ENCODE measurements at regions not wholly inside any gene's neighbourhood (a gene's known extent, or its start where the extent isn't known, plus 50 kb on each side); places are given as distances from the start of the nearest gene placed in this dataset.

- Mint-ChIP-seq H3K36me3 (peaks cover 18% of the 10 kb centered on the region), H3K27me3 (peaks cover 7% of the 10 kb centered on the region), H3K9me3 (no peaks in the 10 kb centered on the region), H3K27ac (peak overlapping the region; percentile 100), H3K4me1 (ENCODE audit: low read depth) (peaks cover 39% of the 10 kb centered on the region), H3K4me3 (peak overlapping the region; percentile 99)
- peak; percentile 65 for DNase-seq
- CTCF ChIA-PET, result interaction anchor here (0.7 to 5.9 kb wide), 11 partner anchors 12 to 1238 kb away, joined by 3 to 51 read pairs (median 6); partner anchors contain the start of gene TRIM13
- intact Hi-C loops (cut with micrococcal nuclease), result loop anchor here (5.0 to 10.0 kb wide), 4 partner anchors 346 to 1501 kb away; partner anchors contain the start of genes CAB39L, SETDB2 and WDFY2
- POLR2A ChIA-PET, result interaction anchor here (0.5 to 6.3 kb wide), 14 partner anchors 13 to 831 kb away, joined by 3 to 132 read pairs (median 3); partner anchors contain the start of genes SPRYD7 and TRIM13
Observed at GRCh38 chr13:50080911-50081678, 65.9 kb downstream of the KCNRG start.

- CTCF ChIA-PET, result interaction anchor here (0.6 to 5.9 kb wide), 13 partner anchors 13 to 1340 kb away, joined by 3 to 51 read pairs (median 4); partner anchors contain the start of genes SPRYD7 and TRIM13
- no peaks in the 10 kb centered on the region for H3K9me3 Mint-ChIP-seq
- POLR2A ChIA-PET, result interaction anchor here (0.7 to 6.3 kb wide), 9 partner anchors 13 to 285 kb away, joined by 3 to 132 read pairs (median 4); partner anchors contain the start of genes SPRYD7 and TRIM13
- H3K36me3 Mint-ChIP-seq, result peaks cover 15% of the 10 kb centered on the region
- H3K4me1 Mint-ChIP-seq (ENCODE audit: low read depth), result peaks cover 41% of the 10 kb centered on the region
- peak overlapping the region; percentile 100 for H3K27ac Mint-ChIP-seq
- peaks cover 4% of the 10 kb centered on the region for H3K27me3 Mint-ChIP-seq
- DNase-seq, result peak; percentile 99
- H3K4me3 Mint-ChIP-seq, result peak overlapping the region; percentile 99
- intact Hi-C loops (cut with micrococcal nuclease), result loop anchor here (1.0 to 10.0 kb wide), 14 partner anchors 24 to 1500 kb away; partner anchors contain the start of genes CAB39L, KPNA3, SETDB2 and SPRYD7
Observed at GRCh38 chr13:50081679-50082425, 66.6 kb downstream of the KCNRG start.

- Mint-ChIP-seq H3K27ac (peak overlapping the region; percentile 100), H3K9me3 (no peaks in the 10 kb centered on the region), H3K4me1 (ENCODE audit: low read depth) (peaks cover 39% of the 10 kb centered on the region), H3K36me3 (peaks cover 15% of the 10 kb centered on the region), H3K27me3 (peaks cover 4% of the 10 kb centered on the region), H3K4me3 (peak overlapping the region; percentile 99)
- peak; percentile 86 for DNase-seq
- ChIA-PET CTCF (interaction anchor here (0.6 to 5.9 kb wide), 13 partner anchors 12 to 1341 kb away, joined by 3 to 51 read pairs (median 4); partner anchors contain the start of genes SPRYD7 and TRIM13), POLR2A (interaction anchor here (0.5 to 6.3 kb wide), 5 partner anchors 44 to 206 kb away, joined by 3 to 132 read pairs (median 3); partner anchors contain the start of gene TRIM13)
- intact Hi-C loops (cut with micrococcal nuclease), result loop anchor here (1.0 to 10.0 kb wide), 14 partner anchors 24 to 1500 kb away; partner anchors contain the start of genes CAB39L, KPNA3, SETDB2 and SPRYD7
Observed at GRCh38 chr13:50082426-50083281, 67.4 kb downstream of the KCNRG start.

- H3K36me3 Mint-ChIP-seq, result peaks cover 12% of the 10 kb centered on the region
- no peak for DNase-seq
- no peak overlapping the region for H3K27ac Mint-ChIP-seq
- intact Hi-C loops (cut with micrococcal nuclease), result loop anchor here (1.0 to 10.0 kb wide), 2 partner anchors 640 to 716 kb away; partner anchors contain the start of genes CAB39L and SETDB2
- no peaks in the 10 kb centered on the region for H3K9me3 Mint-ChIP-seq
- no peak overlapping the region for H3K4me3 Mint-ChIP-seq
- POLR2A ChIA-PET, result interaction anchor here (0.8 to 1.5 kb wide), 3 partner anchors 10 to 40 kb away, joined by 3 to 4 read pairs (median 3); no protein-coding TSS in a partner anchor
- peaks cover 29% of the 10 kb centered on the region for H3K4me1 Mint-ChIP-seq (ENCODE audit: low read depth)
- H3K27me3 Mint-ChIP-seq, result no peaks in the 10 kb centered on the region
- CTCF ChIA-PET, result interaction anchor here (0.8 to 3.1 kb wide), 23 partner anchors 10 to 827 kb away, joined by 3 to 36 read pairs (median 5); partner anchors contain the start of genes SPRYD7 and TRIM13
Observed at GRCh38 chr13:50085063-50085462, 69.8 kb downstream of the KCNRG start.

GRCh38 chr13:50089633-50090032 is 74.4 kb downstream of the KCNRG start:
- POLR2A ChIA-PET, result interaction anchor here (0.6 kb wide), 1 partner anchor 97 kb away, joined by 3 read pairs; no protein-coding TSS in a partner anchor
- Mint-ChIP-seq H3K4me3 (no peak overlapping the region), H3K4me1 (ENCODE audit: low read depth) (peaks cover 19% of the 10 kb centered on the region), H3K36me3 (no peaks in the 10 kb centered on the region), H3K27ac (no peak overlapping the region), H3K9me3 (no peaks in the 10 kb centered on the region), H3K27me3 (no peaks in the 10 kb centered on the region)
- DNase-seq, result no peak
- CTCF ChIA-PET, result no interaction called here
- intact Hi-C loops (cut with micrococcal nuclease), result loop anchor here (10.0 kb wide), 1 partner anchor 645 kb away; the partner anchor contains the start of genes CAB39L and SETDB2

GRCh38 chr13:50090211-50090610 is 75.0 kb downstream of the KCNRG start:
- H3K4me1 Mint-ChIP-seq (ENCODE audit: low read depth), result peaks cover 14% of the 10 kb centered on the region
- ChIA-PET CTCF (no interaction called here), POLR2A (interaction anchor here (0.6 kb wide), 1 partner anchor 98 kb away, joined by 3 read pairs; no protein-coding TSS in a partner anchor)
- H3K4me3 Mint-ChIP-seq, result no peak overlapping the region
- H3K9me3 Mint-ChIP-seq, result no peaks in the 10 kb centered on the region
- H3K27me3 Mint-ChIP-seq, result no peaks in the 10 kb centered on the region
- DNase-seq, result no peak
- no peak overlapping the region for H3K27ac Mint-ChIP-seq
- intact Hi-C loops (cut with micrococcal nuclease), result no loop called here
- H3K36me3 Mint-ChIP-seq, result no peaks in the 10 kb centered on the region

GRCh38 chr13:50094615-50095293 is 79.5 kb downstream of the KCNRG start:
- CTCF ChIA-PET, result interaction anchor here (0.9 to 1.1 kb wide), 4 partner anchors 9 to 97 kb away, joined by 3 to 5 read pairs (median 4); no protein-coding TSS in a partner anchor
- intact Hi-C loops (cut with micrococcal nuclease), result no loop called here
- Mint-ChIP-seq H3K27ac (no peak overlapping the region), H3K4me3 (no peak overlapping the region), H3K27me3 (no peaks in the 10 kb centered on the region), H3K9me3 (peaks cover 12% of the 10 kb centered on the region), H3K36me3 (peaks cover 17% of the 10 kb centered on the region), H3K4me1 (ENCODE audit: low read depth) (peaks cover 28% of the 10 kb centered on the region)
- POLR2A ChIA-PET, result interaction anchor here (0.6 to 1.9 kb wide), 3 partner anchors 14 to 233 kb away, joined by 3 to 7 read pairs (median 3); no protein-coding TSS in a partner anchor
- DNase-seq, result no peak

GRCh38 chr13:50098693-50099092 is 83.4 kb downstream of the KCNRG start:
- no peaks in the 10 kb centered on the region for H3K27me3 Mint-ChIP-seq
- peaks cover 40% of the 10 kb centered on the region for H3K4me1 Mint-ChIP-seq (ENCODE audit: low read depth)
- H3K27ac Mint-ChIP-seq, result no peak overlapping the region
- CTCF ChIA-PET, result interaction anchor here (0.7 to 1.1 kb wide), 2 partner anchors 230 to 701 kb away, joined by 3 read pairs; no protein-coding TSS in a partner anchor
- POLR2A ChIA-PET, result no interaction called here
- DNase-seq, result no peak
- intact Hi-C loops (cut with micrococcal nuclease), result no loop called here
- peaks cover 17% of the 10 kb centered on the region for H3K36me3 Mint-ChIP-seq
- H3K9me3 Mint-ChIP-seq, result peaks cover 14% of the 10 kb centered on the region
- no peak overlapping the region for H3K4me3 Mint-ChIP-seq

GRCh38 chr13:50099473-50099872 is 84.2 kb downstream of the KCNRG start:
- POLR2A ChIA-PET, result no interaction called here
- Mint-ChIP-seq H3K36me3 (peaks cover 17% of the 10 kb centered on the region), H3K9me3 (peaks cover 14% of the 10 kb centered on the region), H3K27me3 (no peaks in the 10 kb centered on the region), H3K4me1 (ENCODE audit: low read depth) (peaks cover 43% of the 10 kb centered on the region), H3K27ac (no peak overlapping the region), H3K4me3 (no peak overlapping the region)
- CTCF ChIA-PET, result no interaction called here
- no peak for DNase-seq
- intact Hi-C loops (cut with micrococcal nuclease), result no loop called here

GRCh38 chr13:50101590-50101989 is 86.3 kb downstream of the KCNRG start:
- Mint-ChIP-seq H3K36me3 (peaks cover 17% of the 10 kb centered on the region), H3K4me1 (ENCODE audit: low read depth) (peaks cover 44% of the 10 kb centered on the region), H3K9me3 (peaks cover 14% of the 10 kb centered on the region), H3K27me3 (no peaks in the 10 kb centered on the region), H3K4me3 (no peak overlapping the region), H3K27ac (no peak overlapping the region)
- DNase-seq, result no peak
- intact Hi-C loops (cut with micrococcal nuclease), result no loop called here
- ChIA-PET POLR2A (no interaction called here), CTCF (interaction anchor here (0.6 to 2.4 kb wide), 4 partner anchors 17 to 700 kb away, joined by 3 to 7 read pairs (median 3); no protein-coding TSS in a partner anchor)

Measured in activated CD4-positive, alpha-beta memory T cell treated with anti-CD3 and anti-CD28 coated beads for 36 hours (primary cell).